HUES48 (cell line): ENCODE measurements at regions not wholly inside any gene's neighbourhood (a gene's known extent, or its start where the extent isn't known, plus 50 kb on each side); places are given as distances from the start of the nearest gene placed in this dataset.

Experiments used
- H3K27ac ChIP-seq: one replicate; pipeline ENCODE4 v1.7.0; 2013; ENCODE audit warnings: low read depth, low read length, inconsistent platforms
- H3K27me3 ChIP-seq: 2 replicates; pipeline ENCODE4 v1.6.1; 2013; ENCODE audit warnings: mild to moderate bottlenecking, low read length; ENCODE audit not compliant: control insufficient read depth, insufficient read depth
- H3K36me3 ChIP-seq: 2 replicates; pipeline ENCODE4 v1.6.1; 2013; ENCODE audit warnings: low read length; ENCODE audit not compliant: control insufficient read depth, insufficient read depth
- H3K4me1 ChIP-seq: 2 replicates; pipeline ENCODE4 v1.6.1; 2013; ENCODE audit warnings: mild to moderate bottlenecking, low read length; ENCODE audit not compliant: control insufficient read depth, insufficient read depth
- H3K4me3 ChIP-seq: 2 replicates; pipeline ENCODE4 v1.5.1; 2013; ENCODE audit warnings: mild to moderate bottlenecking, low read depth, low read length
- H3K9ac ChIP-seq: 2 replicates; pipeline ENCODE4 v1.6.1; 2013; ENCODE audit warnings: mild to moderate bottlenecking, low read depth, low read length, moderate library complexity
- H3K9me3 ChIP-seq: 2 replicates; pipeline ENCODE4 v1.6.1; 2013; ENCODE audit warnings: low read length; ENCODE audit not compliant: control insufficient read depth, insufficient read depth

DNA sequence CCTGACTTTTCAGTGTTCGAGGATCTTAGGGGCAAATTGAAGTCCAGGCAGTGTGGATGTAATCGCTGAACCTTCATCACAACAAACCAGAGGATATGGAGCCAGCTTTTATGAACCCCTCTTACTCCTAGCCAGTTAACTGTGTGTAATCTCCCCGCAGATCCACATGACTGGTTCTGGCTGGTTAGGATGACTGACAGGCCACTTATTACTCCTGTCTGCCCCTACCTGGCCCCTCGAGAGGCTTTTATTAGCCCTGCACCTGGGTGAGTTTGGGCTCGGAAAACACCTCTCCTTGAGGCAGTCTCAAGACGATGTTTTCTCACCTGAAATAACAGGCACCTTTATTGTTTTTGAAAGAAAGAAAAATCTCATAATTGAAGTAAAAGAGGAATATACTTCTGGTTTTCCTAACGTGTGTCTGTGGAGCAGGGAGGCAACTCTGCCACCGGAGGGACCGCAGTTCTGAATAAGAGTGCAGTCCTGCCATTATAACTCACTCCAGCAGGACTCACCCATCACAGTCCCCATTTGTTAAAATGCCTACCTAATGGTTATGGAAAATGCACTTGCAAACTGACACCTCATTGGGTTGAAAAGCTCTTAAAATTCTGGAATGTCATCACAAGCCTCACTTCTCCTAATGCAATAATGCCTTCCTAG is 291.9 kb upstream of the N4BP1 start:
- no peak overlapping the region for H3K4me3 ChIP-seq
- H3K27me3 ChIP-seq = no peaks in the 10 kb centered on the region
- H3K4me1 ChIP-seq = peaks cover 10% of the 10 kb centered on the region; the same call in 1 of the 2 replicates
- no peak overlapping the region for H3K27ac ChIP-seq
- no peaks in the 10 kb centered on the region for H3K9me3 ChIP-seq
- no peak overlapping the region for H3K9ac ChIP-seq
- no peaks in the 10 kb centered on the region for H3K36me3 ChIP-seq

DNA sequence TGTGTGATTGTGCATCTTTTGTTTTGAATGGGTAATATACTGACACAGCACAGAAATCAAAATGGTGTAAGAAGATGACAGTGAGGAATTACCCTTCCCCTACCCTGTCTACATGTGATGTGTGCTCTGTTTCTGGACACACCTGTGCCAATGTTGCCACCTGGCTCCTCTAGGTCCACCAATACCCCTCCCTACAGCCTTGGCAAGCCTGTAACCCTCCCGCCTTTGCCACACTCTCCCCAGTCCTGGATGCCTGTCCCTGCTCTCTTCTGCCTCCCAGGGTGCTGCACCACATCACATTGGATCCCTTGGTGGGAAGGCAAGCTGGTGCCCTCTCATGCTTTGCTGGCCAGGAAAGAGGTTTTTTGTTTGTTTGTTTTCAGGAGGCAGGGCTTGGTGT is 289.5 kb upstream of the N4BP1 start:
- Histone ChIP-seq H3K36me3 (no peaks in the 10 kb centered on the region), H3K27ac (no peak overlapping the region), H3K9me3 (no peaks in the 10 kb centered on the region), H3K4me1 (peaks cover 10% of the 10 kb centered on the region; the same call in 1 of the 2 replicates), H3K9ac (no peak overlapping the region), H3K4me3 (no peak overlapping the region), H3K27me3 (no peaks in the 10 kb centered on the region)

DNA sequence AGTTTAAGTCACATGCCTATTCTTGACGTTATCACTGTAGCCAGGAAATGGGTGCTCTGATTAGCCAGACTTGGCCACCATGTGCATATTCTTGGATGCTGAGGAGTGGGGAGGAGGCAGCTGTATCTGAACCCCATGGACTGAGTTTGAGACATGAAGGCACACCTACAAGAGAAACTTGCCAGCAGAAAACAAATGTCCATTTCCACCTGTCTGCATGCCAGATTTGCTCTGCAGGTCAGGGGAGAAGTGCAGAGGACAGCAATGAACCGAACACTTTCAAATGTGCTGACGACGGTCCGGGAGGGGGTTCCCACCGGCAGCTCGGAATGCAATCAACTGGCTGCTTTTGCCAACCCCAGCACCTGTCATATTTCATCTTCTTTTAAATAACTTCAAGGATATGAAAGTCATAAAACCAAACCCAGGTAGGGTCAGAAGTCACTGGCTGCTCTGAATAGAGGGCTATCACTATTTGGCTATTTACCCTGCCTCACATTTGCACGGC is 287.8 kb upstream of the N4BP1 start:
- Histone ChIP-seq H3K27me3 (no peaks in the 10 kb centered on the region), H3K9me3 (no peaks in the 10 kb centered on the region), H3K36me3 (no peaks in the 10 kb centered on the region), H3K27ac (no peak overlapping the region), H3K4me3 (no peak overlapping the region), H3K9ac (no peak overlapping the region), H3K4me1 (peaks cover 7% of the 10 kb centered on the region; the same call in 1 of the 2 replicates)

DNA sequence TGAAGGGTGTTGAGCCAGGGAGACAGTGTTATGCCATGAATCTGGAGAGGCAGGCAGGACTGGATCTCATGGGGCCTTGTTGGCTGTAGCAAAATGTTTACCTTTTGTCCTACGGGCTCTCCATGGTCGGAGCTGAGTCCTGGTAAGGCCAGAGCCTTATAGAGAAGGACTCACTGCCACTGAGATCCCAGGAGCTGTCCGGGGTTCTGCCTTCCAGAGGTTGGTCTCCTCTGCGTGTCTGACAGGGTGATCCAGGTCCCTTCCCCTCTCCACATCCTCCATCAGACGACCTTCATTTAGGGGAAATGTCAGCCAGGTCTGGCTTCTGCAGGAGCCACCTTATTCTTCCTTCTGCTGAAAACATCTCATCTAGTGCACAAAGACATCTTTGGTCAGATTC is 285.2 kb upstream of the N4BP1 start:
- no peaks in the 10 kb centered on the region for H3K9me3 ChIP-seq
- no peak overlapping the region for H3K9ac ChIP-seq
- H3K36me3 ChIP-seq = no peaks in the 10 kb centered on the region
- no peaks in the 10 kb centered on the region for H3K4me1 ChIP-seq
- no peak overlapping the region for H3K27ac ChIP-seq
- no peaks in the 10 kb centered on the region for H3K27me3 ChIP-seq
- no peak overlapping the region for H3K4me3 ChIP-seq

DNA sequence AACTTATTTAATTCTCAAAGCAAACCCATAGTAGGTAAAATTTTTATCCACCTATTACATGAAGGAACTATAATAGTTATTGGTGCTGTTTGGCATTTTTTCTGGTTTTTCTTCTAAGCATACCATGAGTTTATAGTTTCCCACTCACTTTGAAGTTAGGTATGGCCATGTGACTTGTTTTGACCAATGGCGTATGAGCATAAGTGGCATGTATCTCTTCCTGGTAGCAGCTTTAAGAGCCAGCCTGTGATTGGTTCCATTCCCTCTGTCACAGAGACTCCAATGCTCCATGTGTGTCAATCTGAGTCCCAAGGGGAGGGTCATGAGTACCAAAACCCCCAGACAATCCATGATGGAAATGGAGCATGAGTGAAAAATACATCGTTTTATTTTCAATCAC is 282.9 kb upstream of the N4BP1 start:
- H3K9me3 ChIP-seq = no peaks in the 10 kb centered on the region

DNA sequence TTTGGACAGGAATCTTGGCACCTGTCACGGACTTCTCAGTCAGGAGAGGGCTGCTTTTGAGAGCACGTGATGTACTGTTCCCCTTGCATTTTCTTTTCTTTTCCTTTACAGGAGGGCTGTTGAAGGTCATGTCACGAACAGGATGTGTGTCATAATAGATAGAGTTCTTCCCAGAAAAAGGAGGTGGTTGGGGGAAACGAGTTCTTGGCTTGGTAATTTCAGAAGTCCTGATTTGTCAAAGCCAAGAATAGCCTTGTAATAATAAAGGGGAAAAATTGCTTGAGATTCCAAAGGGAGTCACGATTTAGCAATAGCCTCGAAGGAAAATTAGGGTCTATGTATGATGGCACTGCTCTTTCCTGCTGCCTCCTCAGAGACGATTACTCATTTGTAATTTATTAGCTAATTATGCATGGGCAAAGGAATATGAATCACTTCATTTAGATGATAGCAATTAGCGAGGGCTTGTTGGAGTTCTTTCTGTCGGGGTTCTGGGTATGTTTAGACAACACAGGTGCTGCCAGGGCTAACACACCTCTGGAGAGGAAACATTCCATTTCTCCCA is 277.7 kb upstream of the N4BP1 start:
- Histone ChIP-seq H3K4me3 (no peak overlapping the region), H3K36me3 (no peaks in the 10 kb centered on the region), H3K9me3 (no peaks in the 10 kb centered on the region), H3K9ac (no peak overlapping the region), H3K27ac (no peak overlapping the region), H3K4me1 (no peaks in the 10 kb centered on the region), H3K27me3 (no peaks in the 10 kb centered on the region)

More for the DNA sequence above, 282.9 kb upstream of the N4BP1 start:
- Histone ChIP-seq H3K36me3 (no peaks in the 10 kb centered on the region), H3K27me3 (no peaks in the 10 kb centered on the region), H3K9ac (no peak overlapping the region), H3K4me3 (no peak overlapping the region), H3K4me1 (no peaks in the 10 kb centered on the region), H3K27ac (no peak overlapping the region)

DNA sequence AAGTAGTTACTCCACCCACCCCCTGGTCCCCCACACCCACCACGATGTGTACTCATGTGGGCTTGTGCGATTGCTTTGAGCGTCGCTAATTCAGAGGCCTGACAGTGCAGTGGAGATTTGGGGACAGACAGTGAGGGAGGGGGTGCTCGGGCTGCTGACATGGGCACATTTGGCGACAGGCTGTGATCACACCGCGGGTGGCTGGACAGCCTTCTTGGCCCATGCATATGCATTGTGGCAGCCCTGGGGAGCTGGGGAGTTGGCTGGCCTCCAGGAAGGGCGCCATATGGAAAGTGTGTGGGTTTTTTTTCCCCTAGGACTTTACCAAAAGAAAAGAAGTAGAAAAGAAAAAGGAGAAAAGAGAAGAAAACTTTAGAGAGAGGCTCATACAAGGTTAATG is 275.5 kb upstream of the N4BP1 start:
- no peaks in the 10 kb centered on the region for H3K4me1 ChIP-seq
- H3K27ac ChIP-seq = no peak overlapping the region
- no peaks in the 10 kb centered on the region for H3K27me3 ChIP-seq
- H3K36me3 ChIP-seq = no peaks in the 10 kb centered on the region
- H3K4me3 ChIP-seq = no peak overlapping the region
- H3K9me3 ChIP-seq = no peaks in the 10 kb centered on the region
- no peak overlapping the region for H3K9ac ChIP-seq

DNA sequence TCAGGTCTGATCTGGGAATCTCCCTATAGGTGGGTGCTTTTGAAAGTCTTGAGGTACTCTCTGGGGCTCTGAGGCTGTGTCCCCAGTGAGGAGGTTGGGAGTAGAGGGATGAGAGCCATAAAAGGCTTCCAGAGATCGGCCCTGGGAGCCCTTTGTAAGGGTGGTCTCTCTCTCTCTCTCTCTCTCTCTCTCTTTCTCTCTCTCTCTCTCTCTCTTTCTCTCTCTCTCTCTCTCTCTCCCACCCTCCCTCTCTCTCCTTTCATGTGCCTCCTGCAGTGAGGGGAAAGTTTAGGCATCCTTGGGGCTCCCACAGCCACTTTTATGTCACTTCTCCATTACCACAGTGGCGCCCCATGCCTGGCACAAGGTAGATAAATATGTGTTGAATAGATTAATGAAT is 271.3 kb upstream of the N4BP1 start:
- Histone ChIP-seq H3K27me3 (no peaks in the 10 kb centered on the region), H3K4me3 (no peak overlapping the region), H3K27ac (no peak overlapping the region), H3K9me3 (no peaks in the 10 kb centered on the region), H3K4me1 (no peaks in the 10 kb centered on the region), H3K36me3 (no peaks in the 10 kb centered on the region), H3K9ac (no peak overlapping the region)

DNA sequence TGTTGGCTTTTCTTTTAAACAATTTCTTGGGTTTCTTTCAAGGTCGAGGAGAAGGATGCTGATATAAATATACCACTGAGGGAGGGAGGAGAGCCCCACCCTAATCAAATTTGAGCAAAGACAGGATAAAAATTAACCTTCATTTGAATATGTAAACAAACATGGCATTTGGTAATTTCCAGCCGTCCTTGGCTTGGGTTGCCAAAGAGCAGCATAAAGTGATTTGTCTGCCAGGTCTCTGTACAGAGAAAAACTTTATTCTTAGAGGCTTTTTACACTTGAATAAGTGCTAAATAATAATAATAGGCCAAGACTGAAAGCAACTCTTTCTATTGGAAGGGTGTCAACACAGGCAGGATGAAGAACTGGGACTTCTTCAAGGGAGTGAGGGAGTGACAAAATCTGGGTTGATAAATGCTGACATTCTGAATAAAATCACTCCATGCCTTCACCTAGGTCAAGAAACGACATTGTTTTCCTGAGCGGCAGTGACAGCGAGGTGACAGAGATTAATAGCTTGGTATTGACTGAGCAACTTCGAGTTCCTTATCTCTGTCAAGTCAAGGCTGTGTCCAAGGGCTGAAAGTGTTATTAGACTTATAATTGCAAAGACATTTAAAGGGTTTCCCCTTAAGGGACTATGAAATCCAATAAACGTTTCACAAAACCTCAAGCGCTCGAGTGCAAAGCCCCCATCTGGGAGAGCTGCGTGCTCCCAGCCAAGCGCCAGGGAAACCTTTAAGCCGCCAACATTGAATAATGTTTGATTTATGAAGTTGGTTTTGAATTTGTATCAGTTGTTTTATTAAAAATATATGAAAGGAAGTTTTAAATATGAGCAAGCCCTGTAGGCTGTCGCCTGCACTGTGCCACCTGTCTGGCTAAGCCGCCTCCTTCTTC is 269.5 kb upstream of the N4BP1 start:
- no peak overlapping the region for H3K27ac ChIP-seq
- H3K9me3 ChIP-seq = no peaks in the 10 kb centered on the region
- H3K9ac ChIP-seq = no peak overlapping the region

DNA sequence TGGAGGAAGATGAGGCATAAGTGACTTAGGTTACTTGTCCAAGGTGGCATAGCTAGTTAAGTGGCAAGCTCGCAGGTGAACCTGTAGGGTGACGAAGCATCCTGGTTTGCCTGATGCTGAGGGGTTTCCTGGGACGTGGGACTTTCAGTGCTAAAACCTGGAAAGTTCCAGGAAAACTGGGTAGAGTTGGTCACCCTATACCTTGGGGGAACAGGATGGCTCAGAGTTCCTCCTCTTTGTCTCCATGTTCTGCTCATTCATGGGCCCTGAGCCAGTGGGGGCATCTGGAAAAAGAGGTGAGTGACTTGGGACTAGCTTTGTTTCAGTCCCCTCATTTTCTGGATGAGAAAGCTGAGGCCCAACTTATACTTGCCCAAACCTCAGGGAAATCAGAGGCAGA is 268.0 kb upstream of the N4BP1 start:
- no peak overlapping the region for H3K27ac ChIP-seq

More for the DNA sequence above, 269.5 kb upstream of the N4BP1 start:
- H3K36me3 ChIP-seq = no peaks in the 10 kb centered on the region
- H3K4me3 ChIP-seq = no peak overlapping the region
- no peaks in the 10 kb centered on the region for H3K27me3 ChIP-seq
- no peaks in the 10 kb centered on the region for H3K4me1 ChIP-seq

DNA sequence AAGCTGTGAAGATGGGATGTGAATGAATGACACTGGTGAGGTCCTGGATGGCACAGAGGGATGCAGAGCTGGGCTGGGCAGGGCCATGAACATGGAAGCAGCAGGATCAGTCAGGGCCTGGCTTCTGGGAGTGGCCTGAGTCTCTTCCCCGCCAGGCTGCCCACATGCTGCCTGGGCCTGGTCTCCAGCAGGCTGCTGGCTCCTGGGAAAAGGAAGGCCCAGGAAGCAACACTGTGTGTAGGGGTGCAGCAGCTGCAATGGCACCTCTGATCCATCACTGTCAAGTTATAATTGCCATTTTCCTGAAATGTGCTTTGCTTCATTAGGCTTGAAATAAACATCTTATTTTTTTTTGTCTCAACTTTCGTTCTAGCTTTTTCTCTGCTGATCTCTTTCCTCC is 260.2 kb upstream of the N4BP1 start:
- Histone ChIP-seq H3K27me3 (no peaks in the 10 kb centered on the region), H3K4me1 (no peaks in the 10 kb centered on the region), H3K27ac (no peak overlapping the region), H3K9ac (no peak overlapping the region), H3K9me3 (no peaks in the 10 kb centered on the region), H3K36me3 (no peaks in the 10 kb centered on the region), H3K4me3 (no peak overlapping the region)

More for the DNA sequence above, 268.0 kb upstream of the N4BP1 start:
- H3K4me3 ChIP-seq = no peak overlapping the region
- no peaks in the 10 kb centered on the region for H3K36me3 ChIP-seq
- no peaks in the 10 kb centered on the region for H3K4me1 ChIP-seq
- H3K9ac ChIP-seq = no peak overlapping the region
- H3K9me3 ChIP-seq = no peaks in the 10 kb centered on the region
- H3K27me3 ChIP-seq = no peaks in the 10 kb centered on the region
